ENCODE measurements at regions not wholly inside any gene's neighbourhood (a gene's known extent, or its start where the extent isn't known, plus 50 kb on each side); places are given as distances from the start of the nearest gene placed in this dataset.

GRCh38 chr1:221795380-221795779 is 53.5 kb upstream of the DUSP10 start:
- Histone ChIP-seq H4K20me1 (ENCODE audit: insufficient read depth, low read length) (no peaks in the 10 kb centered on the region), H3K4me3 (ENCODE audit: insufficient read depth, low read length) (no peak overlapping the region), H3K9me3 (ENCODE audit: low read depth, low read length) (no peaks in the 10 kb centered on the region), H3K27me3 (ENCODE audit: insufficient read depth, low read length) (no peaks in the 10 kb centered on the region), H3K36me3 (ENCODE audit: insufficient read depth, low read length) (no peaks in the 10 kb centered on the region), H3K4me2 (ENCODE audit: insufficient read depth, low read length) (no peak overlapping the region), H3K4me1 (ENCODE audit: insufficient read depth, low read length) (peaks cover 6% of the 10 kb centered on the region), H3K27ac (ENCODE audit: low read depth, low read length) (no peak overlapping the region), H2AFZ (ENCODE audit: low read length) (no peak overlapping the region), H3K79me2 (ENCODE audit: insufficient read depth, low read length) (no peaks in the 10 kb centered on the region)
- TF ChIP-seq CTCF (IDR thresholded peaks at IDR 0.05; ENCODE audit: extremely low read depth, low read depth, low read length), result no peak
- DNase-seq (ENCODE audit: insufficient read length, low spot score, missing footprints), result no peak

GRCh38 chr1:221794935-221795334 is 53.0 kb upstream of the DUSP10 start:
- DNase-seq (ENCODE audit: insufficient read length, low spot score, missing footprints), result no peak

GRCh38 chr1:221794079-221794670 is 52.3 kb upstream of the DUSP10 start:
- no peaks in the 10 kb centered on the region for H3K9me3 ChIP-seq (ENCODE audit: low read depth, low read length)
- DNase-seq (ENCODE audit: insufficient read length, low spot score, missing footprints), result no peak
- H3K79me2 ChIP-seq (ENCODE audit: insufficient read depth, low read length), result no peaks in the 10 kb centered on the region
- peak overlapping the region; percentile 26 for H2AFZ ChIP-seq (ENCODE audit: low read length)
- H3K27me3 ChIP-seq (ENCODE audit: insufficient read depth, low read length), result no peaks in the 10 kb centered on the region
- H3K4me3 ChIP-seq (ENCODE audit: insufficient read depth, low read length), result no peak overlapping the region
- no peak overlapping the region for H3K4me2 ChIP-seq (ENCODE audit: insufficient read depth, low read length)
- peaks cover 6% of the 10 kb centered on the region for H3K4me1 ChIP-seq (ENCODE audit: insufficient read depth, low read length)
- TF ChIP-seq CTCF (IDR thresholded peaks at IDR 0.05; ENCODE audit: extremely low read depth, low read depth, low read length), result no peak
- H3K36me3 ChIP-seq (ENCODE audit: insufficient read depth, low read length), result no peaks in the 10 kb centered on the region
- no peak overlapping the region for H3K27ac ChIP-seq (ENCODE audit: low read depth, low read length)
- H4K20me1 ChIP-seq (ENCODE audit: insufficient read depth, low read length), result no peaks in the 10 kb centered on the region

More at GRCh38 chr1:221794935-221795334, 53.0 kb upstream of the DUSP10 start:
- Histone ChIP-seq H3K79me2 (ENCODE audit: insufficient read depth, low read length) (no peaks in the 10 kb centered on the region), H3K4me2 (ENCODE audit: insufficient read depth, low read length) (no peak overlapping the region), H3K36me3 (ENCODE audit: insufficient read depth, low read length) (no peaks in the 10 kb centered on the region), H3K4me1 (ENCODE audit: insufficient read depth, low read length) (peaks cover 6% of the 10 kb centered on the region), H3K4me3 (ENCODE audit: insufficient read depth, low read length) (no peak overlapping the region), H3K27me3 (ENCODE audit: insufficient read depth, low read length) (no peaks in the 10 kb centered on the region), H3K9me3 (ENCODE audit: low read depth, low read length) (no peaks in the 10 kb centered on the region), H2AFZ (ENCODE audit: low read length) (no peak overlapping the region), H4K20me1 (ENCODE audit: insufficient read depth, low read length) (no peaks in the 10 kb centered on the region), H3K27ac (ENCODE audit: low read depth, low read length) (no peak overlapping the region)
- TF ChIP-seq CTCF (IDR thresholded peaks at IDR 0.05; ENCODE audit: extremely low read depth, low read depth, low read length), result no peak

GRCh38 chr1:221793439-221794078 is 51.7 kb upstream of the DUSP10 start:
- Histone ChIP-seq H4K20me1 (ENCODE audit: insufficient read depth, low read length) (no peaks in the 10 kb centered on the region), H3K79me2 (ENCODE audit: insufficient read depth, low read length) (no peaks in the 10 kb centered on the region), H3K4me2 (ENCODE audit: insufficient read depth, low read length) (no peak overlapping the region), H3K27me3 (ENCODE audit: insufficient read depth, low read length) (no peaks in the 10 kb centered on the region), H3K36me3 (ENCODE audit: insufficient read depth, low read length) (no peaks in the 10 kb centered on the region), H3K27ac (ENCODE audit: low read depth, low read length) (no peak overlapping the region), H3K4me3 (ENCODE audit: insufficient read depth, low read length) (no peak overlapping the region), H2AFZ (ENCODE audit: low read length) (no peak overlapping the region), H3K9me3 (ENCODE audit: low read depth, low read length) (no peaks in the 10 kb centered on the region), H3K4me1 (ENCODE audit: insufficient read depth, low read length) (peaks cover 6% of the 10 kb centered on the region)
- no peak for DNase-seq (ENCODE audit: insufficient read length, low spot score, missing footprints)
- TF ChIP-seq CTCF (IDR thresholded peaks at IDR 0.05; ENCODE audit: extremely low read depth, low read depth, low read length), result no peak
